ENCODE measurements at regions not wholly inside any gene's neighbourhood (a gene's known extent, or its start where the extent isn't known, plus 50 kb on each side); places are given as distances from the start of the nearest gene placed in this dataset.

DNA sequence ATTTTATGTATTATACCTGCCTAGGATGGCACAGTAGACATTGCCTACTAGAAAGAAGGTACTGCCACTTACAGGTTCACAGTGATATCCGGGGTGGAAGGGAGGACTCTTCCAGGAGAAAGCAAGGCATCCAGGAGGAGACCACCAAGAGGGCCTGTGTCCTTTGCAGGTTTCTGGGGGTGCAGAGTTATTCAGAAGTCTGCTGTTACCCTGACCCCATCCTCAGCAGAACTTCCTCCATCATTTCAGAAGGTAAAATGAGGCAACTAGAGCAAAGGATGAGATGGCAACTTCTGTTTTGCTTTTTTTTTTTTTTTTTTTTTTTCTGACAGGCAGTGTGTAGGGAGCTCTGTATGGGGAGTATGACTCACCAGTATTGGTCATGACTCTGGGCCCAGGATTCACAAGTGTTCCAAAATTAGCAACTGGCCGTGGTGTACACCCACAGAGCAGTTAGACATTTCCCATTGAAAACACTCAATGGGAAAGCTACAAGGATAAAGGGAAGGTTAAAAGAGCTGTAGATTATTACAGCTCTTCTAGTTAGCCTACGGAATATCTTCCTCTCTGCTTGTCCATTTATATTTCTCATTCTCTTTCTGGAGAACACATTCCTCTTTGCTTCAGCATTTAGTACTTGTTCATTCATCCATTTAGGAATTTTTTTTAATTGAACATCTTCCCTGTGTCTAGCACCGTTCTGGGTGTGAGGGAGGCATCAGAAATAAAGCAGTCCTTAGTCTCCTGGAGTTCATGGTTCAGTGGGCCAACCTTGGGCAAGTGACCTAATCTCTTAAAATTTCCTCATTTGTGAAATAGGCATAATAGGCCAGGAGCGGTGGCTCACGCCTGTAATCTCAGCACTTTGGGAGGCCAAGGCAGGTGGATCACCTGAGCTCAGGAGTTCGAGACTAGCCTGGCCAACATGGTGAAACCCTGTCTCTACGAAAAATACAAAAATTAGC lies 50.5 kb upstream of the PPP2R5A start:
- Histone ChIP-seq H3K4me3 (no peak overlapping the region), H3K36me3 (no peaks in the 10 kb centered on the region), H3K4me1 (peaks cover 25 to 50% (median 30%) of the 10 kb centered on the region in 4 donors), H3K27me3 (no peaks in the 10 kb centered on the region), H3K9me3 (no peaks in the 10 kb centered on the region), H3K27ac (peak overlapping the region in 2 of 4 donors; percentile 37 to 63)
- TF ChIP-seq POLR2AphosphoS5 (IDR thresholded peaks at IDR 0.05) (peak in 1 of 2 donors; percentile 15), EP300 (IDR thresholded peaks at IDR 0.05) (peak in 1 of 4 donors; percentile 54), POLR2A (IDR thresholded peaks at IDR 0.05) (no peak)
- TF ChIP-seq, protein P1, sequence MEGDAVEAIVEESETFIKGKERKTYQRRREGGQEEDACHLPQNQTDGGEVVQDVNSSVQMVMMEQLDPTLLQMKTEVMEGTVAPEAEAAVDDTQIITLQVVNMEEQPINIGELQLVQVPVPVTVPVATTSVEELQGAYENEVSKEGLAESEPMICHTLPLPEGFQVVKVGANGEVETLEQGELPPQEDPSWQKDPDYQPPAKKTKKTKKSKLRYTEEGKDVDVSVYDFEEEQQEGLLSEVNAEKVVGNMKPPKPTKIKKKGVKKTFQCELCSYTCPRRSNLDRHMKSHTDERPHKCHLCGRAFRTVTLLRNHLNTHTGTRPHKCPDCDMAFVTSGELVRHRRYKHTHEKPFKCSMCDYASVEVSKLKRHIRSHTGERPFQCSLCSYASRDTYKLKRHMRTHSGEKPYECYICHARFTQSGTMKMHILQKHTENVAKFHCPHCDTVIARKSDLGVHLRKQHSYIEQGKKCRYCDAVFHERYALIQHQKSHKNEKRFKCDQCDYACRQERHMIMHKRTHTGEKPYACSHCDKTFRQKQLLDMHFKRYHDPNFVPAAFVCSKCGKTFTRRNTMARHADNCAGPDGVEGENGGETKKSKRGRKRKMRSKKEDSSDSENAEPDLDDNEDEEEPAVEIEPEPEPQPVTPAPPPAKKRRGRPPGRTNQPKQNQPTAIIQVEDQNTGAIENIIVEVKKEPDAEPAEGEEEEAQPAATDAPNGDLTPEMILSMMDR (IDR thresholded peaks at IDR 0.05): no peak
- ATAC-seq (ENCODE audit: low FRiP score in 2 of 2) (peak; percentile 94), DNase-seq (peak in 1 of 2 donors; percentile 89)
- 71% methylated on average over 8 of the region's 8 CpGs for WGBS, 2 donors
